Peyer's patch (tissue), 4 donors: ENCODE measurements at regions not wholly inside any gene's neighbourhood (a gene's known extent, or its start where the extent isn't known, plus 50 kb on each side); places are given as distances from the start of the nearest gene placed in this dataset.

Source experiments
- DNase-seq, 3 donors: peaks; one replicate each; pipeline ENCODE4 v3.0.0-alpha.2; 2017 to 2019
- H3K27ac ChIP-seq, 4 donors: fragments of 200-600 bp; sonication (generic); one replicate each; pipeline ENCODE4 v1.5.1; 2016 to 2019
- H3K27me3 ChIP-seq, 2 donors: fragments of 200-600 bp; sonication (generic); one replicate each; pipeline ENCODE4 v1.5.1; 2019
- H3K36me3 ChIP-seq, 3 donors: fragments of 200-600 bp; sonication (generic); one replicate each; pipeline ENCODE4 v1.5.1; 2016 to 2019
- H3K4me1 ChIP-seq, 4 donors: fragments of 200-600 bp; sonication (generic); one replicate each; pipeline ENCODE4 v1.5.1; 2016 to 2019
- H3K4me3 ChIP-seq, 4 donors: fragments of 200-600 bp; sonication (generic); 1 replicate in 3 of 4; 2 replicates in 1 of 4; pipeline ENCODE4 v1.5.1; 2016 to 2019; ENCODE audit warnings: mild to moderate bottlenecking in 1 of 4
- H3K9me3 ChIP-seq, 4 donors: fragments of 200-600 bp; sonication (generic); one replicate each; pipeline ENCODE4 v1.5.1; 2016 to 2019; ENCODE audit warnings: mild to moderate bottlenecking in 1 of 4
- POLR2A ChIP-seq, 2 donors: fragments of 450-650 bp; IDR thresholded peaks; one replicate each; pipeline ENCODE4 v1.5.1; 2017; ENCODE audit warnings: antibody characterized with exemption in 2 of 2, mild to moderate bottlenecking in 2 of 2, moderate library complexity in 2 of 2
- TF ChIP-seq, protein P1 (sequence below), 6 experiments: fragments of 450-650 bp in 4 of 6; fragments of 200-600 bp in 2 of 6; sonication (generic) in 1 of 6; IDR thresholded peaks; one replicate each; pipeline ENCODE4 v1.5.1; 2017 to 2019; ENCODE audit warnings: antibody characterized with exemption in 6 of 6, mild to moderate bottlenecking in 3 of 6, moderate library complexity in 1 of 6

DNA sequence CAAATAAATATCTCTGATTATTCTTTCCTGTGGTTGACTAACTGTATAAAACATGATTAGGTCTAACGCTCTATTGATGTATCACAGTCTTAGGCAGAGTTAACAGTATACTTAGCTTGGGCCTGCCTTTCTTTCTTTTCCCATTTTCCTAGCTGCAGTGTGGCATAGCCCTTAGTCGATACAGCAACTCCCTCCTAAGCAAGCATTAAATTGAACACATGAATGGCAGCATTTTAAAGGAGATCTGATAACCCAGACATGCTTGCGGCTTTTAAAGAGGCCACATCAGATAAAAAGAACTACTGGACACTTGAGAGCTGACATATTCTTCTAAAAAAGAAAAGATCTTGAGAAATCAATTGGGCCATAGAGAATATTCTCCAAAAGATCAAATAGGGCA lies 312.0 kb upstream of the TMPRSS15 start:
- no peak for DNase-seq

GRCh38 chr21:18716578-18717138 lies 313.1 kb upstream of the TMPRSS15 start:
- Histone ChIP-seq H3K4me1 (no peaks in the 10 kb centered on the region), H3K27me3 (no peaks in the 10 kb centered on the region), H3K9me3 (no peaks in the 10 kb centered on the region), H3K36me3 (no peaks in the 10 kb centered on the region), H3K27ac (no peak overlapping the region), H3K4me3 (no peak overlapping the region)
- DNase-seq: no peak
- no peak for TF ChIP-seq POLR2A (IDR thresholded peaks at IDR 0.05)
- TF ChIP-seq, protein P1, sequence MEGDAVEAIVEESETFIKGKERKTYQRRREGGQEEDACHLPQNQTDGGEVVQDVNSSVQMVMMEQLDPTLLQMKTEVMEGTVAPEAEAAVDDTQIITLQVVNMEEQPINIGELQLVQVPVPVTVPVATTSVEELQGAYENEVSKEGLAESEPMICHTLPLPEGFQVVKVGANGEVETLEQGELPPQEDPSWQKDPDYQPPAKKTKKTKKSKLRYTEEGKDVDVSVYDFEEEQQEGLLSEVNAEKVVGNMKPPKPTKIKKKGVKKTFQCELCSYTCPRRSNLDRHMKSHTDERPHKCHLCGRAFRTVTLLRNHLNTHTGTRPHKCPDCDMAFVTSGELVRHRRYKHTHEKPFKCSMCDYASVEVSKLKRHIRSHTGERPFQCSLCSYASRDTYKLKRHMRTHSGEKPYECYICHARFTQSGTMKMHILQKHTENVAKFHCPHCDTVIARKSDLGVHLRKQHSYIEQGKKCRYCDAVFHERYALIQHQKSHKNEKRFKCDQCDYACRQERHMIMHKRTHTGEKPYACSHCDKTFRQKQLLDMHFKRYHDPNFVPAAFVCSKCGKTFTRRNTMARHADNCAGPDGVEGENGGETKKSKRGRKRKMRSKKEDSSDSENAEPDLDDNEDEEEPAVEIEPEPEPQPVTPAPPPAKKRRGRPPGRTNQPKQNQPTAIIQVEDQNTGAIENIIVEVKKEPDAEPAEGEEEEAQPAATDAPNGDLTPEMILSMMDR (IDR thresholded peaks at IDR 0.05): no peak

More for the DNA sequence above, 312.0 kb upstream of the TMPRSS15 start:
- Histone ChIP-seq H3K4me3 (no peak overlapping the region), H3K9me3 (no peaks in the 10 kb centered on the region), H3K4me1 (no peaks in the 10 kb centered on the region), H3K27ac (no peak overlapping the region), H3K27me3 (no peaks in the 10 kb centered on the region), H3K36me3 (no peaks in the 10 kb centered on the region)
- TF ChIP-seq, protein P1 (IDR thresholded peaks at IDR 0.05): no peak
- no peak for TF ChIP-seq POLR2A (IDR thresholded peaks at IDR 0.05)

DNA sequence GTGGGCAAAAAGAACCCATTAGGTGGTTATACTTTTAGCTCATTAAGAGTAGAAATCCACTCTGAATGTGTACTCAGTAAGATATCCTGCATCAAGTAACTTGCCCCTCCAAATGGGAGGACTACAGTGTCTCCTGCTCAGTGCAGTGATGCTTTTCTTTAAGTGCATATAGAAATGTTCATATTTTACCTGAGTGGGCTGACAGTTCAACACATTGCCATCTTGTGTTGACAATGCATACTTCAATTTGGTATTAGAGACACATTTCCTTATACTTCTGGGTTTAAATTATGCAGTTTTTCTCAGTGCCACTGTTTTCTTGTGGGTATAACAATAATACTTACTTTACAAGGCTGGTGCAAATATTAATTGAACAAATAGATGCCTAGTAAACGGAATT lies 318.6 kb upstream of the TMPRSS15 start:
- DNase-seq: no peak
- no peak for TF ChIP-seq POLR2A (IDR thresholded peaks at IDR 0.05)
- TF ChIP-seq, protein P1 (IDR thresholded peaks at IDR 0.05): no peak
- Histone ChIP-seq H3K4me1 (no peaks in the 10 kb centered on the region), H3K4me3 (no peak overlapping the region), H3K27ac (no peak overlapping the region), H3K27me3 (no peaks in the 10 kb centered on the region), H3K36me3 (no peaks in the 10 kb centered on the region), H3K9me3 (no peaks in the 10 kb centered on the region)

GRCh38 chr21:18723171-18723570 lies 319.6 kb upstream of the TMPRSS15 start:
- Histone ChIP-seq H3K9me3 (no peaks in the 10 kb centered on the region), H3K4me3 (no peak overlapping the region), H3K36me3 (no peaks in the 10 kb centered on the region), H3K27me3 (no peaks in the 10 kb centered on the region), H3K27ac (no peak overlapping the region), H3K4me1 (no peaks in the 10 kb centered on the region)
- TF ChIP-seq, protein P1 (IDR thresholded peaks at IDR 0.05): no peak
- no peak for TF ChIP-seq POLR2A (IDR thresholded peaks at IDR 0.05)
- DNase-seq: no peak

DNA sequence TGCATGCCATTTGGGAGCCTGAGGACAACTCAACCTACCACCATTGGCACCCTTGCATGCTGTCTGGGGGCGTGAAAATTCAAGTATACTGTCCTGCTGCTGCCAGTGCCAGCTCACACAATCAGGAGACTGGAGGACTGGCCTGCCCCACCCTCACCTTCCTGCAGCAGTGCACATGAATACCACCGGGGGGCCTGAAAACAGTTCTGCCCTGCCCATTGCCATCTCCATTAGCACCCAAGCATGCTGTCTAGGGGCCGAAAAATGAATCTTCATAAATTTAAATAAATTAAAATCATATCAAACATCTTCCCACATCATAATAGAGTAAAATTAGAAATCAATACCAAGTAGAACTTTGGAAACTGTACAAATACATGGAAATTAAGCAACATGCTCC lies 322.1 kb upstream of the TMPRSS15 start:
- H3K4me1 ChIP-seq: no peaks in the 10 kb centered on the region
- no peak for DNase-seq

GRCh38 chr21:18741954-18742353 lies 338.4 kb upstream of the TMPRSS15 start:
- TF ChIP-seq POLR2A (IDR thresholded peaks at IDR 0.05): no peak
- TF ChIP-seq, protein P1 (IDR thresholded peaks at IDR 0.05): no peak
- DNase-seq: no peak
- no peaks in the 10 kb centered on the region for H3K4me1 ChIP-seq
- H3K27ac ChIP-seq: no peak overlapping the region
- no peaks in the 10 kb centered on the region for H3K36me3 ChIP-seq
- H3K9me3 ChIP-seq: no peaks in the 10 kb centered on the region
- H3K27me3 ChIP-seq: no peaks in the 10 kb centered on the region
- H3K4me3 ChIP-seq: no peak overlapping the region

More for the DNA sequence above, 322.1 kb upstream of the TMPRSS15 start:
- Histone ChIP-seq H3K27ac (no peak overlapping the region), H3K4me3 (no peak overlapping the region), H3K9me3 (no peaks in the 10 kb centered on the region), H3K36me3 (no peaks in the 10 kb centered on the region), H3K27me3 (no peaks in the 10 kb centered on the region)
- no peak for TF ChIP-seq POLR2A (IDR thresholded peaks at IDR 0.05)
